Skin epidermis (tissue), 12 donors: ENCODE measurements at regions not wholly inside any gene's neighbourhood (a gene's known extent, or its start where the extent isn't known, plus 50 kb on each side); places are given as distances from the start of the nearest gene placed in this dataset.
"Not testable (repeated sequence)": the region's sequence is repeated elsewhere in the genome, so short reads cannot be mapped to it uniquely, and the experiment has no call there.

Source experiments
- H3K27ac ChIP-seq, 21 experiments: fragments of 200-600 bp; sonication (generic) in 11 of 21; one replicate each; pipeline ENCODE4 v1.5.0; 2020; ENCODE audit warnings: mild to moderate bottlenecking in 3 of 21, inconsistent platforms in 2 of 21, moderate library complexity in 2 of 21
- H3K4me3 ChIP-seq, 7 experiments: fragments of 200-600 bp; sonication (generic) in 2 of 7; one replicate each; pipeline ENCODE4 v1.5.0; 2020; ENCODE audit warnings: inconsistent platforms in 2 of 7, mild to moderate bottlenecking in 2 of 7, moderate library complexity in 1 of 7

GRCh38 chr7:50921114-50921813 is 138.6 kb upstream of the GRB10 start:
- peak overlapping the region in 1 of 21 experiments; percentile 13 for H3K27ac ChIP-seq
- no peak overlapping the region for H3K4me3 ChIP-seq

DNA sequence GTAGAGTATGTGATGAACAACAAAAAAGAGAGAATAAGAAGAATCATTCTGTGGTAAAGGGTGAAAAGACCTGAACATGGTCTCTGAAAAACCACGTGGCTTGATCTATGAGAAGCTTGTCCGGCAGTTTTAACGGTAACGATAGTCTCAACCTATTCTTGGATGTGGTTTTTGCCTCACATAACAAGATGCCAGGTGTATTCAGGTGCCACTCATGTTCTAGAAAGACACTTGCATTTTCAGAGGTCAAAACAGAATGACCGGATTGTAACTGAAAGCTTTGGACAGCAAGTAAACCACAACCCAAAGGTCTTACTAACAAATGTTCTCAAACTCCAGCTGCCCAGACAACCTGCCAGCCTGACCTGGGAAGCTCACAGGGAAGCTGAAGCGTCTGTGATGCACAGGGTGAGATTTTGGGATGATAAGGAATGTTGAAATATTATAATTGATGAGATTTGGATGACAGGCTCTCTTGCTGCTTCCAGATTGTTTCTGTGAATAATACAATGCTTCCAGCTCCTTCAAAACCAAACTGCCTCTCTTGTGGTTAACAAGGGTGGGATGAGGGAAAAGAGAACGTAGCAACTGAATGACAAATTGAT is 137.4 kb upstream of the GRB10 start:
- H3K4me3 ChIP-seq = no peak overlapping the region
- no peak overlapping the region for H3K27ac ChIP-seq

GRCh38 chr7:50915621-50916020 is 132.9 kb upstream of the GRB10 start:
- Histone ChIP-seq H3K27ac (no peak overlapping the region), H3K4me3 (no peak overlapping the region)

DNA sequence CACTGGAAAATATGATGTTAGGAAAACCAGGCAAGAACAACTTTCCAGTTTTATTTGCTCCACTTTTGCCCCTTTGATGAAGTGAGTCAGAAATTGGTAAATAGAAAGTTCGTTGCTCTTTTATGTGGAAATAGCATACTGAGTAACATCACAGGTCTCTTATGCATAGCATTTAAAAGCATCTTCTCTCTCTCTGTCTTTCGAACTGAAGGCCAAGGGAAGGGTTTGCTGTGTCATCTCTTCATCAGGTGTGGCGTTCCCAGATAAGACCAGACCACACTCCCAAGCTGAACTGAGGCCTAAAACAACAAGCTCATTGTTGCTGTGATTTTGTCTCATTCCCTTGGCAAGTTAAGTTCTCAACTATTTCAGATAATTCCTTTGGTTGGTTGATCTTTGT is 131.8 kb upstream of the GRB10 start:
- H3K27ac ChIP-seq = no peak overlapping the region
- no peak overlapping the region for H3K4me3 ChIP-seq

DNA sequence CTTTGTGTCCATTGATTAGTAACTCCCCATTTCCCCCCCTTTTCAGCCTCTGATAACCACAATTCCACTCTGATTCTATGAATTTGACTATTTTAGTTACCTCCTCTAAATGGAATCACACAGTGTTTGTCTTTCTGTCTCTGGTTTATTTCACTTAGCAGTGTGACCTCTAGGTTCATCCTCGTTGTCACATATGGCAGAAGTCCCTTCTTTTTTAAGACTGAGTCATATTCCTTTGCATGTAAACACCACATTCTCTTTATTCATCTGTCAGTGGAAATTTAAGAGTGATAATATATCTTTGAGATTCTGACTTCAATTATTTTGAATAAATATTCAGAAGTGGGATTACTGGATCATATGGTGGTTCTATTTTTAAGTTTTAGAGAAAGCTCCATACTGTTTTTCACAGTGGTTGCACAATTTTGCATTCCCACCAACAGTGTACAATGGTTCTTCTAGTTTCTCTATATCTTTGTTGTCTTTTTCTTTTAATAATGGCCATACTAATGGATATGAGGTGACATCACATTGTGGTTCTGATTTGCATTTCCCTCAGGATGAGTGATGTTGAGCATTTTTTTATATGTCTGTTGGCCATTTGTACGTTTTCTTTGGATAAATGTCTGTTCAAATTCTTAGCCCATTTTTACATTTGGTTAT is 126.1 kb upstream of the GRB10 start:
- H3K4me3 ChIP-seq = no peak overlapping the region
- no peak overlapping the region for H3K27ac ChIP-seq

DNA sequence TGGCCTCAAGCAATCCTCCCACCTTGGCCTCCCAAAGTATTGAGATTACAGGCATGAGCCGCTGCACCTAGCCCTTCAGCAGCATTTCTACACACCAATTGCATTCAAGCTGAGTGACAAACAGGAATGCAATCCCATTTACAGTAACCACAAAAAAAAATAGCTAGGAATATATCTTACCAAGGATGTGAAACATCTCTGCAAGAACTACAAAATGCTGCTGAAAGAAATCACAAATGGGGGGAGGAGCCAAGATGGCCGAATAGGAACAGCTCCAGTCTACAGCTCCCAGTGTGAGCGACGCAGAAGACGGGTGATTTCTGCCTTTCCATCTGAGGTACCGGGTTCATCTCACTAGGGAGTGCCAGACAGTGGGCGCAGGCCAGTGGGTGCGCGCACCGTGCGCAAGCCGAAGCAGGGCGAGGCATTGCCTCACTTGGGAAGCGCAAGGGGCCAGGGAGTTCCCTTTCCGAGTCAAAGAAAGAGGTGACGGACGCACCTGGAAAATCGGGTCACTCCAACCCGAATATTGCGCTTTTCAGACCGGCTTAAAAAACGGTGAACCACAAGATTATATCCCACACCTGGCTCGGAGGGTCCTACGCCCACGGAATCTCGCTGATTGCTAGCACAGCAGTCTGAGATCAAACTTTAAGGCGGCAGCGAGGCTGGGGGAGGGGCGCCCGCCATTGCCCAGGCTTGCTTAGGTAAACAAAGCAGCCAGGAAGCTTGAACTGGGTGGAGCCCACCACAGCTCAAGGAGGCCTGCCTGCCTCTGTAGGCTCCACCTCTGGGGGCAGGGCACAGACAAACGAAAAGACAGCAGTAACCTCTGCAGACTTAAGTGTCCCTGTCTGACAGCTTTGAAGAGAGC is 116.1 kb upstream of the GRB10 start:
- Histone ChIP-seq H3K27ac (peak overlapping the region in 1 of 21 experiments; percentile 42), H3K4me3 (peak overlapping the region in 2 of 7 experiments; percentile 12 to 21)

GRCh38 chr7:50887061-50887460 is 104.4 kb upstream of the GRB10 start:
- H3K27ac ChIP-seq, H3K4me3 ChIP-seq: not testable (repeated sequence)

- Histone ChIP-seq H3K4me3 (no peak overlapping the region), H3K27ac (no peak overlapping the region)
Measured at GRCh38 chr7:50872437-50872836, 89.7 kb upstream of the GRB10 start.

DNA sequence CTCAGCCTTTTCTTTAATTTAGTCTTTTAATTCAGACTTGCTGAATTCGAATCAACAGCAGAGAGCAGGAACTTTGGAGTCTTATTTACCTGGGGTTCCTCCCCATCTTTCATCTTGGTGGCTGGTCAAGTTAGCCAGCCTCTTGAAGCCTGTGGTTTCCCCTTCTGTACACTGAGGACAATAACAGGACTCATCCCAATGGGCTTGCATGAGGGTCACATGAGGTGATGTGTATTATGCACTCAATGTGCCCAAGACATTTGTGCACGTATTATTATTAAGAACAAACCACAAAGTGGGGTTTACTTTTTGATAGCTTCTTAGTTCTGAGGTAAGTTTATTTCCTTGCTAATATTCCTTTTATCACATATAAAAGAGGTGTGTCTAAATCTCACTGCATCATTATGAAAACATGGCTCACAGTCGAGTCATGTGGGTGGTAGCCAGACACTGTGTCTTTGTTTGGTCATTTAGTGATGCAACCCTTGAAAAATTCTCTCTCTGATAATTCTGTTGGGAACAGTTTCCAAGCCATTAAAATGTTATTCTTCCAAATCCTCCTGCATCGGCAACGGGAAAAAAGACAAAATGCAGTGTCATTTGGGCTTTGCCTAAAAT is 86.5 kb upstream of the GRB10 start:
- Histone ChIP-seq H3K4me3 (no peak overlapping the region), H3K27ac (no peak overlapping the region)

GRCh38 chr7:50868426-50869100 is 85.9 kb upstream of the GRB10 start:
- no peak overlapping the region for H3K27ac ChIP-seq
- no peak overlapping the region for H3K4me3 ChIP-seq

- H3K4me3 ChIP-seq = no peak overlapping the region
- H3K27ac ChIP-seq = no peak overlapping the region
Measured at GRCh38 chr7:50867034-50867356, 84.3 kb upstream of the GRB10 start.

- Histone ChIP-seq H3K4me3 (no peak overlapping the region), H3K27ac (no peak overlapping the region)
Measured at GRCh38 chr7:50866343-50867033, 83.8 kb upstream of the GRB10 start.

- no peak overlapping the region for H3K27ac ChIP-seq
Measured at GRCh38 chr7:50865450-50865849, 82.8 kb upstream of the GRB10 start.

DNA sequence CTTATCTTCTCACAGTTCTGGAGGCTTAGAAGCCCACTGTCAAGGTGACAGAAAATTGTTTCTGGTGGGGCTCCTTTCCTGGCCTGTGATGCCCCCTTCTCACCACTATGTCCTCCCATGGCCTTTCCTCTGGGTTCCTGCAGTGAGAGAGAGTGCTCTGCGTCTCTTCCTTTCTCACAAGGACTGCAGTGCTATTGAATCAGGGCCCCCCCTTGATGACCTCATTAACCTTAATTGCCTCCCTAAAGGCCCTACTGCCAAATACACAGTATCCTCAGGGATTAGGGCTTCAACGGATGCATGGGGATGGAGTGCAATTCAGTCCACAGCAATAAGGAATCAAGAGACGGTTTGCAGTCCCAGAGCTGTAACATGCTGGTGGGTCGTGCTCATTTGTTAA is 82.0 kb upstream of the GRB10 start:
- Histone ChIP-seq H3K4me3 (no peak overlapping the region), H3K27ac (no peak overlapping the region)

More at GRCh38 chr7:50865450-50865849, 82.8 kb upstream of the GRB10 start:
- H3K4me3 ChIP-seq = no peak overlapping the region

DNA sequence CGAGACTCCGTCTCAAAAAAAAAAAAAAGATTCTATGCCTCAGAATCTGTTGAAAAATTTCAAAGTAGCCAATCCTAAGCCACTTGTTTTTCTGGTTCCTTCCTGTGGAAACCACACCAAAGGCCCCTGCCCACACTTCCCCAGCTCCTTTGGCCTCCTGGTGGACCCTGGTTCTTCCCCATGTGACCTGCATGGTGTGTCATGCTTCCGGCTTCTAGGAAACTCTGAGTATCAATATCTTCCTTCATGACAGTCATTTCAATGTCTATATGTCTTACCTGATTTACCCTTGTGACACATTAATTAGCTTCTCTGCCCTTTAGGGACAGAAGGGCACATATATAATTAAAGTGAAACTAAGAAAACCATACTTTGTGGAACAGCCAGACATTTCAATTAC is 80.4 kb upstream of the GRB10 start:
- H3K4me3 ChIP-seq = no peak overlapping the region

GRCh38 chr7:50862302-50862701 is 79.6 kb upstream of the GRB10 start:
- no peak overlapping the region for H3K27ac ChIP-seq

More for the DNA sequence above, 80.4 kb upstream of the GRB10 start:
- no peak overlapping the region for H3K27ac ChIP-seq

DNA sequence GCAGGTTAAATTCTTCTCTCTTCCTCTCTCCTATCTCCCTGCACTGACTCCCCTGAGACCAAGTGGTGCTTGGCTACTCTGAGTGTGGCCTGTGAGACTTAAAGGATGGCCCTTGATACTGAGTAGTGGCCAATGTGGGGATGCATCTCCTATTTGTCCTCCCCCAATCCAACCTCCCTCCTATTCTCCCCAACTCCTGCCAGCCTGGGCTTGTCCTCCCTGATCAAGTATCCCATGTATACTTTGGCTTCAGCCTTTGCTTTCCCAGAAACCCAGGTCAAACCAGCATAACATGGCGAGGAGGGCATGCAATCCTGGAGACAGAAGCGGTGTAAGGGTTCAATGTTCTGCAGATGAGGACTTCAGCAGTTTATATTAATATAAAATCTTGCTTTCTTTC is 77.9 kb upstream of the GRB10 start:
- no peak overlapping the region for H3K27ac ChIP-seq

More at GRCh38 chr7:50862302-50862701, 79.6 kb upstream of the GRB10 start:
- H3K4me3 ChIP-seq = no peak overlapping the region

DNA sequence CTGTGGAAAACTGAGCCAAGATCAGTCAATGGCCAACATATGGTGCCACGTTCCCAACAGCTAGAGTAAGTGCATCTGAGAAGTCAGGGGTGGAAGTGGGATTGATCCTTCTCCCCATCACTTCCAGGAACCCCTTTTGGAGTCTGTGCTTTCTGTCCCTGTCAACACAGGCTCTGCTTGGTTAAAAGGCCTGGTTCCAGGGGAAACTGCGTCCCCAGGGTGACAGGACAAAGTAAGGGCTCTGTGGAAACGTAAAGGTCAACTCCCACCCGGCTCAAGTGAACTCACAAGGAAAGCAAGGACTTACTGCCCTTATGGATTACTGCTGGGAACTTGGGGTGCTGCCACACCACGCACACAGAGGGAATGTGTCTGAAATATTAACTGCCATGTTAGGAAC is 77.5 kb upstream of the GRB10 start:
- Histone ChIP-seq H3K4me3 (no peak overlapping the region), H3K27ac (no peak overlapping the region)

More for the DNA sequence above, 77.9 kb upstream of the GRB10 start:
- no peak overlapping the region for H3K4me3 ChIP-seq
